Hepatocyte (in vitro differentiated cells): ENCODE measurements at regions not wholly inside any gene's neighbourhood (a gene's known extent, or its start where the extent isn't known, plus 50 kb on each side); places are given as distances from the start of the nearest gene placed in this dataset.
"Not testable (repeated sequence)": the region's sequence is repeated elsewhere in the genome, so short reads cannot be mapped to it uniquely, and the experiment has no call there.

Source experiments
- DNase-seq: peaks from one replicate; pipeline ENCODE4 v3.0.0-alpha.2; 2016; ENCODE audit warnings: low spot score
- H2AFZ ChIP-seq: fragments of 200-600 bp; sonication (generic); 2 replicates; pipeline ENCODE4 v1.6.0; 2016; ENCODE audit warnings: antibody characterized with exemption, mild to moderate bottlenecking
- H3K27ac ChIP-seq: fragments of 200-600 bp; sonication (generic); 2 replicates; pipeline ENCODE4 v1.5.1; 2016; ENCODE audit warnings: mild to moderate bottlenecking
- H3K27me3 ChIP-seq: fragments of 200-600 bp; sonication (generic); 2 replicates; pipeline ENCODE4 v1.6.1; 2016
- H3K36me3 ChIP-seq: fragments of 200-600 bp; sonication (generic); replicated peaks from 2 replicates; pipeline ENCODE4 v1.5.1; 2016; ENCODE audit warnings: low read depth; ENCODE audit not compliant: insufficient read depth
- H3K4me1 ChIP-seq: fragments of 200-600 bp; sonication (generic); 2 replicates; pipeline ENCODE4 v1.5.1; 2016; ENCODE audit warnings: mild to moderate bottlenecking, moderate library complexity; ENCODE audit not compliant: insufficient read depth
- H3K4me2 ChIP-seq: fragments of 200-600 bp; sonication (generic); 2 replicates; pipeline ENCODE4 v1.6.0; 2016
- H3K4me3 ChIP-seq: fragments of 200-600 bp; sonication (generic); 2 replicates; pipeline ENCODE4 v1.5.1; 2016; ENCODE audit warnings: mild to moderate bottlenecking
- H3K79me2 ChIP-seq: fragments of 200-600 bp; sonication (generic); 2 replicates; pipeline ENCODE4 v1.6.0; 2017; ENCODE audit warnings: mild to moderate bottlenecking
- H3K9me2 ChIP-seq: fragments of 200-600 bp; sonication (generic); replicated peaks from 2 replicates; pipeline ENCODE4 v1.6.0; 2017; ENCODE audit warnings: mild to moderate bottlenecking; ENCODE audit not compliant: insufficient read depth
- H3K9me3 ChIP-seq: fragments of 200-600 bp; sonication (generic); 2 replicates; pipeline ENCODE4 v1.5.1; 2016; ENCODE audit warnings: low read depth, mild to moderate bottlenecking
- H4K20me1 ChIP-seq: fragments of 200-600 bp; sonication (generic); 2 replicates; pipeline ENCODE4 v1.6.0; 2016; ENCODE audit warnings: mild to moderate bottlenecking; ENCODE audit not compliant: insufficient read depth, poor library complexity, severe bottlenecking
- CTCF ChIP-seq: fragments of 200-600 bp; sonication (generic); IDR thresholded peaks from 2 replicates; pipeline ENCODE4 v1.5.1; 2016; ENCODE audit warnings: antibody characterized with exemption, mild to moderate bottlenecking; ENCODE audit not compliant: poor library complexity
- EZH2 ChIP-seq: fragments of 200-600 bp; sonication (generic); IDR thresholded peaks from 2 replicates; pipeline ENCODE4 v1.6.1; 2016; ENCODE audit warnings: antibody characterized with exemption, mild to moderate bottlenecking, borderline replicate concordance
- EZH2phosphoT487 ChIP-seq: fragments of 200-600 bp; sonication (generic); IDR thresholded peaks from one replicate; pipeline ENCODE4 v1.6.1; 2018; ENCODE audit warnings: antibody characterized with exemption, mild to moderate bottlenecking, low read depth, moderate library complexity; ENCODE audit not compliant: unreplicated experiment, severe bottlenecking
- WGBS: methylation state at CpG from one replicate; pipeline ENCODE4 v1.1.6; 2016; ENCODE audit warnings: low lambda C conversion rate; ENCODE audit errors: missing lambda C conversion rate; 5-methylcytosine and 5-hydroxymethylcytosine counted together

GRCh38 chr2:184053326-184053725, 545.0 kb upstream of the ZNF804A start:
- 55% methylated on average over 3 of the region's 3 CpGs for WGBS
- Histone ChIP-seq H3K79me2 (no peaks in the 10 kb centered on the region), H3K27ac (no peak overlapping the region), H3K4me2 (no peak overlapping the region), H3K9me2 (no peaks in the 10 kb centered on the region), H3K36me3 (no peaks in the 10 kb centered on the region), H3K4me1 (no peaks in the 10 kb centered on the region), H4K20me1 (no peaks in the 10 kb centered on the region), H3K4me3 (no peak overlapping the region), H3K27me3 (no peaks in the 10 kb centered on the region), H2AFZ (peak overlapping the region; percentile 18), H3K9me3 (no peaks in the 10 kb centered on the region)
- TF ChIP-seq CTCF (no peak), EZH2phosphoT487 (no peak), EZH2 (no peak)
- no peak for DNase-seq

- not testable (repeated sequence) for DNase-seq
These were observed 543.9 kb upstream of the ZNF804A start for GRCh38 chr2:184054419-184054818.

GRCh38 chr2:184057910-184058309, 540.4 kb upstream of the ZNF804A start:
- H3K4me3 ChIP-seq, result no peak overlapping the region
- no peak overlapping the region for H3K27ac ChIP-seq
- no peaks in the 10 kb centered on the region for H3K4me1 ChIP-seq
- H2AFZ ChIP-seq, result no peak overlapping the region
- H3K4me2 ChIP-seq, result no peak overlapping the region
- H3K36me3 ChIP-seq, result no peaks in the 10 kb centered on the region
- no peaks in the 10 kb centered on the region for H3K9me2 ChIP-seq
- H3K27me3 ChIP-seq, result no peaks in the 10 kb centered on the region
- no peak for DNase-seq
- no peaks in the 10 kb centered on the region for H4K20me1 ChIP-seq
- no peaks in the 10 kb centered on the region for H3K79me2 ChIP-seq
- TF ChIP-seq EZH2 (no peak), CTCF (no peak), EZH2phosphoT487 (no peak)
- 95% methylated on average over 4 of the region's 4 CpGs for WGBS
- no peaks in the 10 kb centered on the region for H3K9me3 ChIP-seq

More at GRCh38 chr2:184054419-184054818, 543.9 kb upstream of the ZNF804A start:
- H3K27me3 ChIP-seq, H3K4me3 ChIP-seq, H3K27ac ChIP-seq, H4K20me1 ChIP-seq, H3K9me2 ChIP-seq, H2AFZ ChIP-seq, H3K79me2 ChIP-seq, H3K36me3 ChIP-seq, H3K9me3 ChIP-seq, H3K4me1 ChIP-seq, H3K4me2 ChIP-seq: not testable (repeated sequence)
- 100% methylated on average over 1 of the region's 1 CpG for WGBS

- DNase-seq, H3K4me2 ChIP-seq, H4K20me1 ChIP-seq, H3K4me1 ChIP-seq, H3K27ac ChIP-seq, H3K9me2 ChIP-seq, H3K79me2 ChIP-seq, H2AFZ ChIP-seq, H3K27me3 ChIP-seq, H3K4me3 ChIP-seq, H3K9me3 ChIP-seq, H3K36me3 ChIP-seq: not testable (repeated sequence)
- 100% methylated on average over 3 of the region's 3 CpGs for WGBS
These were observed 538.1 kb upstream of the ZNF804A start for GRCh38 chr2:184060268-184060667.

- Histone ChIP-seq H3K4me2 (no peak overlapping the region), H3K4me3 (no peak overlapping the region), H2AFZ (no peak overlapping the region), H3K4me1 (no peaks in the 10 kb centered on the region), H3K27ac (no peak overlapping the region), H3K27me3 (no peaks in the 10 kb centered on the region), H3K79me2 (no peaks in the 10 kb centered on the region), H4K20me1 (no peaks in the 10 kb centered on the region), H3K9me2 (no peaks in the 10 kb centered on the region), H3K36me3 (no peaks in the 10 kb centered on the region), H3K9me3 (no peaks in the 10 kb centered on the region)
- DNase-seq, result no peak
- 59% methylated on average over 3 of the region's 3 CpGs for WGBS
- no peak for TF ChIP-seq EZH2
- no peak for TF ChIP-seq EZH2phosphoT487
- no peak for TF ChIP-seq CTCF
These were observed 530.8 kb upstream of the ZNF804A start for GRCh38 chr2:184067502-184067901.
